ENCODE measurements at regions not wholly inside any gene's neighbourhood (a gene's known extent, or its start where the extent isn't known, plus 50 kb on each side); places are given as distances from the start of the nearest gene placed in this dataset.

- no peak for DNase-seq (ENCODE audit: low spot score)
- no peak overlapping the region for H3K27ac ChIP-seq
- ChIA-PET CTCF (no interaction called here), POLR2A (ENCODE audit: low non-redundant PET) (no interaction called here)
- TF ChIP-seq, protein P1, sequence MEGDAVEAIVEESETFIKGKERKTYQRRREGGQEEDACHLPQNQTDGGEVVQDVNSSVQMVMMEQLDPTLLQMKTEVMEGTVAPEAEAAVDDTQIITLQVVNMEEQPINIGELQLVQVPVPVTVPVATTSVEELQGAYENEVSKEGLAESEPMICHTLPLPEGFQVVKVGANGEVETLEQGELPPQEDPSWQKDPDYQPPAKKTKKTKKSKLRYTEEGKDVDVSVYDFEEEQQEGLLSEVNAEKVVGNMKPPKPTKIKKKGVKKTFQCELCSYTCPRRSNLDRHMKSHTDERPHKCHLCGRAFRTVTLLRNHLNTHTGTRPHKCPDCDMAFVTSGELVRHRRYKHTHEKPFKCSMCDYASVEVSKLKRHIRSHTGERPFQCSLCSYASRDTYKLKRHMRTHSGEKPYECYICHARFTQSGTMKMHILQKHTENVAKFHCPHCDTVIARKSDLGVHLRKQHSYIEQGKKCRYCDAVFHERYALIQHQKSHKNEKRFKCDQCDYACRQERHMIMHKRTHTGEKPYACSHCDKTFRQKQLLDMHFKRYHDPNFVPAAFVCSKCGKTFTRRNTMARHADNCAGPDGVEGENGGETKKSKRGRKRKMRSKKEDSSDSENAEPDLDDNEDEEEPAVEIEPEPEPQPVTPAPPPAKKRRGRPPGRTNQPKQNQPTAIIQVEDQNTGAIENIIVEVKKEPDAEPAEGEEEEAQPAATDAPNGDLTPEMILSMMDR (conservative IDR thresholded peaks at IDR 0.05; ENCODE audit: low read depth) = no peak
These were observed 232.6 kb upstream of the HABP2 start for GRCh38 chr10:113320211-113320610.

GRCh38 chr10:113320987-113321386 lies 231.9 kb upstream of the HABP2 start:
- no peak for DNase-seq (ENCODE audit: low spot score)
- TF ChIP-seq, protein P1 (conservative IDR thresholded peaks at IDR 0.05; ENCODE audit: low read depth) = no peak
- ChIA-PET CTCF (no interaction called here), POLR2A (ENCODE audit: low non-redundant PET) (no interaction called here)
- H3K27ac ChIP-seq = no peak overlapping the region

DNA sequence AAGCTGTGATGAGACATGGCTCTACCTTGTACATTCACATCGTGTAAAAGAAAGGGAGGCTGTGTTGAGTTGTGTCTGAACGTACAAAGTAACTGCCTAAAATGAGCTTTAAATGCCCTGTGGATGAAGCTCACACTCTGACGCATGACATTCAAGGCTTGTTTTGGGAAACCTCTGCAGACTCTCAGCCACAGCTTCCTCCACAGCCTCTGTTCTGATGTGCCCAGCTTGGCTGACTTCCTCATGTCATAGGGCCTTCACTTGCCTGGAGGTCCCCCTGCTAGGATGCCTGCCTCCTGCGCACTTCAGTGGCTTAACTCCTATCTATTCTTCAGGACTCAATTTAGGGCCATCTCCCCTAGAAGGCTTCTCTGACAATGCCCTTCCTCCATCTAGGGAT lies 230.0 kb upstream of the HABP2 start:
- CTCF ChIA-PET = interaction anchor here (0.5 kb wide), 1 partner anchor 192 kb away, joined by 4 read pairs; no protein-coding TSS in a partner anchor

GRCh38 chr10:113323985-113324384 lies 228.9 kb upstream of the HABP2 start:
- TF ChIP-seq, protein P1 (conservative IDR thresholded peaks at IDR 0.05; ENCODE audit: low read depth) = no peak
- no peak for DNase-seq (ENCODE audit: low spot score)
- ChIA-PET POLR2A (ENCODE audit: low non-redundant PET) (no interaction called here), CTCF (no interaction called here)
- H3K27ac ChIP-seq = no peak overlapping the region

More for the DNA sequence above, 230.0 kb upstream of the HABP2 start:
- DNase-seq (ENCODE audit: low spot score) = no peak
- no peak overlapping the region for H3K27ac ChIP-seq
- POLR2A ChIA-PET (ENCODE audit: low non-redundant PET) = no interaction called here
- TF ChIP-seq, protein P1 (conservative IDR thresholded peaks at IDR 0.05; ENCODE audit: low read depth) = no peak

DNA sequence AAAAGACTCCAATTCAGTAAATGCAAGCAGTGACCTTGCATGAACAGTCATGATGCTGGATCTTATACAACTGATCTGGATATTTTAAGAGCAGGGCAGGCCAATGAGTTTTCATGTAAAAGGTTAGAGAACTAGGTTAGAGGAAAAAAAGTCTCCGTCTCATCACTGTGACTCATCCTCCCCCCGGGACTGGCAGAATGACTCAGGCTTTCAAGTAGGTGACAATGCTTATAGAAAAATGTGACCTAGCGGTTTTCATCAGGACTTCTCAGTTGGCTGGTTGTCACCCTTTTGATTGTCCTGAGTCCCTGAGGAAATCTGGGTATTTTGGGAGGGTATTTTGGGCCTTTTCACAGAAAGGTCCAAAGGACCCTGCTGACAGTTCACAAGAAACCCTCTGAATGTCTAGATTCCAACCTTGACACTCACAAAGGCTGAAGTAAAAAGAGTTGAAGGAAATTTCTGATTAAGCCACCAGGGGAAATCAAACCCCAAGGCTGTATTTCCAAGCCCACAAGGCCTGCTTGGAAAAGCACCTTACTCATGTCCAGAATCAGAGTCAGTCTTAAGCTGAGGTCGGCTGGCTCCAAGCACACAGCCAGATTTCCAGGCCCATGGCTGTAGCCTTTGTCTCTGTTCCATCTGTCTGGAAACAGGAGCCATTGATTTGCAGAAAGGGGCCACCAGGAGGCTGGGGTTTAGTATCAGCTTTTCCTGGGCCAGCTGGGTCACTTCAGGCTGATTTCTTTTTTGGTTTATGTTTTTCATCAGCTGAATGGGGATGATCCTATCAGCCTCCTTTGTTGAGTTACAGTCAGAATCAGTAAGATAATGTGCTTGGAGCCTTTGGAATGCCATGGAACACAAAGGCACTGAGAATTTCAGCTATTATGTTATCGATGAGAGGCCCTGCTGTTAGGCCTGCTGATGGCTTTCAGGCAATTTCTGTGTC lies 226.4 kb upstream of the HABP2 start:
- CTCF ChIA-PET = interaction anchor here (0.6 kb wide), 2 partner anchors 95 to 277 kb away, joined by 3 to 4 read pairs; no protein-coding TSS in a partner anchor

DNA sequence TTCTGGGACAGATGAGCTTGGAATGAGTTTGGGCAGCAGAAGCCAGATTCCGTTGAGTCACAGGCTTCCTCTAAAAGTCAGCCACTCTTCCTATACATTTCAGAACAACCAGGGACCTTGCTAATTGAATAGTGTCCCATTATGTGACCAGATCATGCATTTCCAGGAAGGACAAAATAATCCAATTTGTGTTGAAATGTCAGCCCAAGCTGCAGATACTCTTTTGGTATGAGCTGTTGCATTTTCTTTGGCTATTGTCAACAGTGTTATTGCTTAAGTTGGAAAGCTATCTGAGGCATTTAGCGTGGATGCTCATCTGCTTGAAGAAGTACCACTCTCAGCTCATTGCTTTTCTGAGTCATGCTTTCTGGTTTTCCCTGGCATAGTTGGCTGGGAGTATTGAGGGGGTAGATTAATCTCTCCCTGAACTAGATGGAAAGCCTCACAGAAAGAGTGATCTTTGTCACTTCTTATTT lies 223.7 kb upstream of the HABP2 start:
- no peak overlapping the region for H3K27ac ChIP-seq
- DNase-seq (ENCODE audit: low spot score) = no peak
- ChIA-PET POLR2A (ENCODE audit: low non-redundant PET) (no interaction called here), CTCF (no interaction called here)
- TF ChIP-seq, protein P1 (conservative IDR thresholded peaks at IDR 0.05; ENCODE audit: low read depth) = no peak

More for the DNA sequence above, 226.4 kb upstream of the HABP2 start:
- POLR2A ChIA-PET (ENCODE audit: low non-redundant PET) = no interaction called here
- H3K27ac ChIP-seq = no peak overlapping the region
- TF ChIP-seq, protein P1 (conservative IDR thresholded peaks at IDR 0.05; ENCODE audit: low read depth) = no peak
- peak; percentile 79 for DNase-seq (ENCODE audit: low spot score)

All from RWPE1 (cell line).